GM18502 (cell line): ENCODE measurements at regions not wholly inside any gene's neighbourhood (a gene's known extent, or its start where the extent isn't known, plus 50 kb on each side); places are given as distances from the start of the nearest gene placed in this dataset.

Experiments
- ATAC-seq: cut with Tn5 transposase; IDR thresholded peaks from one replicate; pipeline ENCODE4 v1.9.1; 2021; ENCODE audit warnings: mild to moderate bottlenecking; ENCODE audit not compliant: unreplicated experiment, poor library complexity

- ATAC-seq: no peak
These were observed 69.2 kb upstream of the CCN6 start for GRCh38 chr6:111984516-111985201.

- ATAC-seq: no peak
These were observed 68.6 kb upstream of the CCN6 start for GRCh38 chr6:111985202-111985731.

GRCh38 chr6:111986651-111987050 lies 67.3 kb upstream of the CCN6 start:
- ATAC-seq: no peak

GRCh38 chr6:111987295-111987694 lies 66.6 kb upstream of the CCN6 start:
- ATAC-seq: no peak

GRCh38 chr6:111988926-111989325 lies 65.0 kb upstream of the CCN6 start:
- no peak for ATAC-seq

- peak; percentile 50 for ATAC-seq
These were observed 64.2 kb upstream of the CCN6 start for GRCh38 chr6:111989743-111990142.

GRCh38 chr6:111990214-111990613 lies 63.7 kb upstream of the CCN6 start:
- ATAC-seq: no peak

GRCh38 chr6:111992851-111993250 lies 61.1 kb upstream of the CCN6 start:
- ATAC-seq: peak; percentile 78

GRCh38 chr6:111993342-111993741 lies 60.6 kb upstream of the CCN6 start:
- ATAC-seq: peak; percentile 7

- ATAC-seq: no peak
These were observed 59.1 kb upstream of the CCN6 start for GRCh38 chr6:111994791-111995190.

GRCh38 chr6:111995404-111995803 lies 58.5 kb upstream of the CCN6 start:
- ATAC-seq: no peak

- ATAC-seq: no peak
These were observed 57.6 kb upstream of the CCN6 start for GRCh38 chr6:111996144-111996865.

- peak; percentile 40 for ATAC-seq
These were observed 56.6 kb upstream of the CCN6 start for GRCh38 chr6:111997078-111997852.

GRCh38 chr6:111997853-111998208 lies 56.1 kb upstream of the CCN6 start:
- ATAC-seq: no peak

GRCh38 chr6:112002307-112002706 lies 51.6 kb upstream of the CCN6 start:
- ATAC-seq: no peak
